Stimulated activated CD8-positive, alpha-beta memory T cell treated with anti-CD3 and anti-CD28 coated beads, Interleukin-15, amount 100 ng/mL, for 24 hours (primary cell): ENCODE measurements at regions not wholly inside any gene's neighbourhood (a gene's known extent, or its start where the extent isn't known, plus 50 kb on each side); places are given as distances from the start of the nearest gene placed in this dataset.

ENCODE experiments used
- DNase-seq: peaks from one replicate; pipeline ENCODE4 v3.0.0-alpha.2; 2020; ENCODE audit warnings: low read depth

DNA sequence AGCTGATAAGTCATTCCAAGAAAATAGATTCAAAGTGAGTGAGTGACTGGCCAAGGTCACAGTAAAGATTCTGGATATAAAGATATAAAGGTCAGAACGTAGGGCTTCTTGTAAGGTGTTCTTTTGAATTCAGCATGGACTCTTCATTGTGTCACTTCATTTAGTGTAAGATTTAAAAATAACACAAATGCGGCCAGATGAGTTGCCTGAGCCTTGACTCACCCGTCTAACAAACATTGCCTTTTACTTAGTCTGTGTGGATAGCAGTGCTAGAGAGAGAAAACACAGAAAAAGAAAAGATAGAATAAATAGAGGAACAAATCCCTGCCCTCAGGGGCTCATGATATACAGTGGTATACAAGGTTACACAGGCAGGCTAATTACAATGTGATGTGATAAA is 223.4 kb downstream of the PLPP3 start:
- DNase-seq: no peak

DNA sequence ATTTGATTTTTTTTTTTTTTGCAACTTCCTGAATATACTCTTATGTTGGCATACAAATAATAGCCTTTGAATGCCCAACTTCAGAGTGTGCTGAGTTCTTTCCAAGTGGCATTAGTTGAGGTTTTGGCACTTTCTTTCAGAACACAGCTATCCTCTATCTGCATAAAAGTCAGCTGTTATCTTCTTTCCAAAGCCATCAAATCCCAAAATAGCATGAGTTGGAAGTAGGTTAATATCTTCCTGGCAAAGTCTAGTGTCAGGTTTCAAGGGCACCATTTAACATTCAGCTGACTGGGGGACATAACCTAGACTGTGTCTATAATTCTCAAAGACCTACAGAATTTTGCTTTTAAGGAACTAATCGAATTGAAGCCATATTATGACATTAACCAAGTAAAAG is 223.9 kb downstream of the PLPP3 start:
- DNase-seq: no peak

DNA sequence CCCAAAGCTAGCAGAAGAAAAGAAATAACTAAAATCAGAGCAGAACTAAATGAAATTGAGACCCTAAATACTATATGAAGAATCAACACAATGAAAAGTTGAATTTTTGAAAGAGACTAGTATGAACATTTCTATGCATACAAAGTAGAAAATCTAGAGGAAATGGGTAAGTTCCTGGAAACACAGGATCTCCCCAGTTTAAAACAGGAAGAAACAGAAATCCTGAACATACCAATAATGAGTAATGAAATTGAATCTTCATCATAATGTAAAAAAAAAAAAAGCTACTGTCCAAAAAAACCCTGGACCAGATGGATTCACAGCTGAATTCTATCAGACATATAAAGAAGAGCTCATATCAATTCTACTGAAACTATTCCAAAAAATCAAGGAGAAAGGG is 233.5 kb downstream of the PLPP3 start:
- no peak for DNase-seq

DNA sequence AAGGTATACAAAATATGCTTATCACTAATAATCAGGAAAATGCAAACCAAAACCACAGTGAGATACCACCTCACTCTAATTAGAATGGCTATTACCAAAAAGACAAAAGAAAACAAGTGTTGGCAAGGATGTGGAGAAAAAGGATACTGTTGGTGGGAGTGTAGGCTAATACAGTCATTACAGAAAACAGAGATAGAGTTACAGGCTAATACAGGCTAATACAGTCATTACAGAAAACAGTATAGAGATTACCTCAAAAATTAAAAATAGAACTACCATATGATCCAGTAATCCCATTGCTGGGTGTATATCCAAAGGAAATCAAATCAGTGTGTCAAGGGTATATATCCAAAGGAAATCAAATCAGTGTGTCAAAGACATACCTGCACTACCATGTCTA is 238.4 kb downstream of the PLPP3 start:
- no peak for DNase-seq

DNA sequence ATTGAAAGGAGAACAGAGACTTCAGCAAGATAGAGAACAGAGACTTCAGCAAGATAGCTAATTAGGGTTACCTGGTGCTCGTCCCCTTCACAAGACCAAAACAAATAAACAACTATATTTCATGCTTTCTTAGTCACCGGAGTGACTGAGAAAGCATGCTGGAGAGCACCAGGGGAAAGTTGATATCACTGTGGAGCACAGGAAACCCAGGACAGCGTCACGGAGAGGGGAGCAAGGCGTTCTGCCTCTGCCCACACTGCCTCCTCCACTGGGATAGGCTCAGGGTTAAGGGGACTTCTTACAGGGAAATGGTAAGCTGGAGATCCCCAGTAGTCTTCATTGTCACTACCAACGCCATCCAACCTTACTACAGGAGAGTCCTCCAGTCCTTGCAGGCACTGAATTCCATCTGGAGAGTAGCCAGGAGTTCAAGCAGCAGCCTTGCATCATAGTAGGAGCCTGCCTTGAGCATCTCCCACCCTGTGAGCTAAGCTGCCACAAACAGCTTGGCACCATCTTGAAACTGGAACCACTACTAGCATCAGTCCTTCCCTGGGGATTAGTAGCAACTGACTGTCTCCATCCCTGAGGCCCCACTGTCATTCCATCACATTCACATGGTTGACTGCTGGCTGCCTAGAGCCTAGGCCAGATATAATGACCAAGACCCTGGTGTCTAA is 239.4 kb downstream of the PLPP3 start:
- no peak for DNase-seq

DNA sequence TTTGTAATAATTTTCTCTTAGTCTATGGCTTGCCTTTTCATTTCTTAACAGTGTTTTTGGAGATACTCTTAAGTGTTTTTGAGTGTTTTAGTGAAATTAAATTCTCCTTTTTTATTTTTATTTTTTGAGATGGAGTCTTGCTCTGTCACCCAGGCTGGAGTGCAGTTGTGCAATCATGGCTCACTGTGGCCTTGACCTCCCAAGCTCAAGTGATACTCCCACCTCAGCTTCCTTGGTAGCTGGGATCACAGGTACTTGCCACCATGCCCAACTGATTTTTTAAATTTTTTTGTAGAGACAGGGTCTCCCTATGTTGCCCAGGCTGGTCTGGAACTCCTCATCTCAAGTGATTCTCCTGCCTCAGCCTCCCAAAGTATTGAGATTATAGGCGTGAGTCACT is 240.3 kb downstream of the PLPP3 start:
- no peak for DNase-seq

DNA sequence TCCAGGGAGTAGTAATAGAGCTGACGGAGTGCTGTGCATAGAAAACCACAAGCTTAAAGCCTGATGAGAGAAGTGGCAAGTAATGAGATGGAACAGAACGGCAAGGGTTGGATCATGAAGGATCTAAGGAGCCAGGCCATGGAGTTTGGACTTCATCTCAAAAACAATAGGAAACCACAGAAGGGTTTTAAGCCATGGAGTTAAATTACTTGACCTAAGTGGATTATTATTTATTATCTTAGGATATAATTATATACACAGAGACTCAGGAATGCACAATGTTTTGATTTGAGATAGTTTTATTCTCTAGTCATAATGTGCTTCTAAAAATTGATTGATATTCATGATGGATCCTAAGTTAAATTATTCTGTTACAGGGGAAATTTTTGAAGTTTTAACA is 242.4 kb downstream of the PLPP3 start:
- no peak for DNase-seq

DNA sequence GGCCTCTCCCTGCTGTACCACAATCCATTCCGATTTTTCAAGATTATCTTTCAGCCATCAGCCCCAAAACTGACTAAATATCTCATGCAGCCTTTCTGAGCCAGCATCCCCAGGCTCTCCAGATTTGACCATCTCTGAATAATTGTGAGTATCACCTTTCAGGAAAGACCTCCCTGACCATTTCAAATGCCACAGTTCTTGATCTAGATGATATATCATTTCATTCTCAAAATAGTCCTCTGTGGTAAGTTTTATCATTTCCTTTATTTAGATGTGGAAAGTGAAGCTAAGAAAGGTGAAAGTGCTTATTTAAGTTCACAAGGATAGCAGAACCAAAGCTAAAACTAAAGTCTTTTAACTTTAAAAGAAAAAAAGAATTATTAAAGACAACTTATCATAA is 244.0 kb downstream of the PLPP3 start:
- no peak for DNase-seq

DNA sequence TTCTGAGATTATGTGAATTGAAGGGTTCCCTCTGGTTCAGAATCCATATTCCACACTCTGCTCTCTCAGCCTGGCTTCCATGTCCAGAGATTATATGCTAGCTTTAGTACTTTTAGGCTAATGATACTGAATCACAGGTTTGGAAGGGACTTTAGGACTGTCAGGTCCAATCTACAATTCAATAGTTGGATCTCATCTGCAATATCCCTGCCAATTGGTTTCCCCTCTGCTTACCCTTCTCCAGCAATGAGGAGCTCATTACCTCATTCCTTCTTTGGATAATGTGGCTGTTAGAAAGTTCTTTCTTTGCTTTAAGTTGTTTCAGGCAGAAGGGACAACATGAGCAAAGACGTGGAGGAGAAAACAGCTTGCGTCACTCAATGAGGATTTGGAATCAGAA is 245.3 kb downstream of the PLPP3 start:
- DNase-seq: no peak

DNA sequence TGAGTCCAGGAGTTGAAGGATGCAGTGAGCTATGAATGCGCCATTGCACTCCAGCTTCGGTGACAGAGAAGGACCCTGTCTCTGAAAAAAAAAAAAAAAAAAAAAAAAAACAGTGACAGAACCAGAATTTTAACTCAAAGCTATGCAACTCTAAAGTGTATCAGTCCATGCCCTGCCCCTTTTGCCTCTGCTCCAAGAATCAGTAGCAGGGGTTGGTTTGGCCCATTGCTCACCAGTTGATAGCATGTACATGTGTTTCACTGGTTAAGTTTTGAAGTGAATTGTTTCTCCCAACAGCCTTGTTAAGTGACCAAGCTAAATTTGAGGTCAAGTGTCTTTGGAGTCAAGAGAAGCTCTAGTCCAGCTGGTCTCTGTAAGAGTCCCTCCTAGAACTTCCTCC is 245.9 kb downstream of the PLPP3 start:
- no peak for DNase-seq

DNA sequence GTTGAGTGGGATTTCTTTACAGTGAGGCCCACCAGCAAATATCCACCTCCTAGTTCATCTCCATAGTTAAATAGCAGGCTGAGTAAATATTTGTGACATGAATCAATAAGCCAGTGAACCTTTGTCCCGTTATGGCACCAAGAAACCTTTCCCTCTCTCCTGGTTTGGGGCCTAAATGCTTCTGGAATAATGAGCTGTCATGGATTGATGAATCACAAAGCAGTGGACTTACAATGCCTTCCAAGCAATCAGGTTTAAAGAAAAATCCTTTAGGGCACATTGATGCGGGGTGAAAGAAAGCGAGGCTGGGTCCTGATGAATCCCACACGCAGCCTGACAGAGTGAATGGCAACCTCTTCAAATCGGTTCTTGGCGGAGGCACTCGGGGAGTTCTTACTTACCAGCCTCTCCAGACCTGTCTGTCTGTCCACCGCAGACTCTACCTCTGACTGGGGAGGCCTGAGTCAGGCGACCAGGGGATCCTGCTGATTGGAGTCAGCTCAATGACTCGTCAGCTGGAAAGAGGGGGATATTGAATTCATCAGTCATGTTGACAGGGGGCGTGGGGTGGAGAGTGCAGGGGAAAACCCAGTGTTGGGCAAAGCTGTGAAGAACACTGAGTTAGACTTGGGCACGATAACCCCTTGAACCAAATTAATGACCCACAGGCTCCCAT is 247.3 kb downstream of the PLPP3 start:
- DNase-seq: no peak

DNA sequence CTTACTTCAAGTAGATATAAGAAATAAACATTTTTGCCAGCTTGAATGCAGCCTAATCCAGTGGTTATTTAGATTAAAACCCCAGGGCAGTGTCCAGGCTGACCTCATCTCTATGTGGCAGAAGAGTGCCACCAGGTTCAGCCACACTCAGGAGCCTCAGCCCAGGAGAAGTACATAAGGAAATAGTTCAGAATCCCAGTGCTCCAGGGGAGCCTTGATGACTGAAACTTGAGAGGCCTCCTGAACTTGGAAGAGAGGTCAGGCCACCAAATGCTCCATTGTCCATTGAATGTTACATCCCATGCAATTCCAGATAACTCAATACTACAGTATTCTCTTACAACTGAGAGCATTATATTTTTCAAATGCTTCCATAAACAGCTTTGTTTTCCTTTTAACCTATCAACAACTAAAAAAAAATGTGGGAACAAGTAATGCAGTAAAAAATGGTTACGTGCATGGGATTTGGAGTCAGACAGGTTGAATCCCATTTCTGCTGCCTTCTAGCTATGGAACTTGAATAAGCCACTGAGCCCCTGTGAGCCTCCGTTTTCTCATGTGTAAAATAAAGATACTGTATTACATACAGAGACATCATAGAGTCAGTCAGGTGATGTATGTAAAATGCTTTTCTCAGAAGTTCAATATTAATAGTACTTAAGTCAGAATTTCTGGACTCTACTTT is 248.0 kb downstream of the PLPP3 start:
- DNase-seq: no peak

DNA sequence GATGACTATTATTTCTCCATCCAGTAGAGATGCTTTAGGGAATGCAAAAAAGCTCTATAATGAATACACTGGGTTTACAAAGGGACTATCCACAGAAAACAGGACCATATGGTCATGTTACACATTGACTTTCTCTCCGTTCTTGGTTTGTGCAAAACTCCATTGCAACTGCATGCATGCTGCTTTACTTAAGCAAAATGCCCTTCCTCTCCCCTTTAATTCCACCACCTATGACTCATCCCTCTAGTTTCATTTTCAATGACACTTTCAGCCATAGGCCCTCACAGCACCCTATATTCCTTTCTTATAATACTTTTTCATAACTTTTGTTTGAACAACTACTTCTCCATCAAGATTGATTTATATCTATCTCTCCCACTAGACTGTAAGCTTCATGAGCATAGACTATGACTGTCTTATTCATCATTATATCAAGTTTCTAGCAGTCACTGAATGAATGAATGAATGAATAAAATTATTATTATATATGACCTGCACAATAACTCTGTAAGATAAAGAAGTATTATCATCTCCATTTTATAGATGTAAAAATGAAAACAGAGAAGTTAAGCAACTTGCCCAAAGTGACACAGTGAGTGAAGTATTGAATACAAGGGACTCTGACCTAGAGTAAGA is 248.9 kb downstream of the PLPP3 start:
- no peak for DNase-seq

DNA sequence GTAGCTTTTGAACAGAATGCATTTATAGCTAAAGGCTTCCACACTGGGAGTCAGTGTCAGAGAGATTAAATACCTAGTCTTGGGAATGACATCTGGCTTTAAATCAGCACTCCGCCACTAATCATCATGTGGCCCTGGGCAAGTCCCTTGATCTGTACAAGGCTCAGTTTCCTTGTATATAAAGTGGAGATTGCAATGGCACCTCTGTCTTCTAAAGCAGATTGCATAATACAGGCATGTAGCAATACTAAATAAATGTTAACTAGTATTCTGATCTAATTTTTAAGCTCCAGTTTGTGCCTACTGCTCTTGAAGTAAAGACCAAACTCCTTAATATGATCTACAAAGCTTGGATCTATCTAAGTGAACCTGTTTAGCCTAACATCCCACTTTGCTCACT is 249.4 kb downstream of the PLPP3 start:
- DNase-seq: no peak

DNA sequence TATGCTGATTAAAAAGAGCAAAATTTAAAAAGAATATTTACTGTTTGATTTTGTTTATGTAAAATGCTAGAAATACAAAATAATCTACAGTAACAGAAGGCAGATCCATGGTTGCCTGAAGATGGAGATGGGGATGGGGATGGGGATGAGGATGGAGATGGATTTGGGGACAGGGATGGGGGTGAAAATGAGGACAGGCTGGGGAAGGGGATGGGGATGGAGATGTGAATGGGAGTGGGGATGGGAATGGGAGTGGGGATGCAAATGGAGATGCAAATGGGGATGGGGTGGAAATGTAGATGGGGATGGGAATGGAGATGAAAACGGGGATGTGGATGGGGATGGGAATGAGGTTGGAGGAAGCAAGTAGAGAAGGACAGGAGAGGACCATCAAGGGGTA is 252.2 kb downstream of the PLPP3 start:
- DNase-seq: no peak

DNA sequence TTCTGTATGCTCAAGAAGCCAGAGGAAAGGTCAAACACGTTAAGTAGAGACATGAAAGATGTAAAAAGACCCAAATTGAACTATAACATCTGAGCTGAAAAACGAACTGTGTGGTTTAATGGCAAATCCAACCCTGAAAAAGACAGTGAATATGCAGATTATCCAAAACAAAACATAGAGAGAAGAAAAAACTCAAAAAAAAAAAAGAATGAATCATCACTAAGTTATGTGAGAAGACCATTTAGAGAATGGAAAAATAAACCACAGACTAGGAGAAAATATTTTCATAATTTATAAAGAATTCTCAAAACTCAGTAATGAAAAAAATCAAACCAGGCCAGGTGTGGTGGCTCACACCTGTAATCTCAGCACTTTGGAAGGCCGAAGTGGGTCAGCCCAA is 253.3 kb downstream of the PLPP3 start:
- no peak for DNase-seq

DNA sequence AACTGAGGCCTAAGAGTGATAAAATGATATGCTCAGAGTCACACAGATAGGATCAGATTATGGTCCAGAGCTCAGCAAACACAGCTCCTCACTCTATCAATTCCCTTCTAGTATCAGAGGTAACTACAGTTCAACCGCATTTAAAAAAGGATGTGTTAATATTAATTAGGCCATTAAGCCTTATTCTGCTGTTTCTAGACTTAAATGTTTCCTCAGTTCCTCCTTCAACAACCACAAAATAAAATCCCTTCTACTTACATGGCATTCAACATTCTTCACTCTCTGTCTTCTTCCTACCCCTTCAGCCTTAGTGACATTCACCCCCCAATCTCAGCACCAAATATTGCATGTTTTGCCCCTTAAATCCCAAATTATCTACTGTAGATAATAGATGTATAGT is 254.9 kb downstream of the PLPP3 start:
- DNase-seq: no peak

DNA sequence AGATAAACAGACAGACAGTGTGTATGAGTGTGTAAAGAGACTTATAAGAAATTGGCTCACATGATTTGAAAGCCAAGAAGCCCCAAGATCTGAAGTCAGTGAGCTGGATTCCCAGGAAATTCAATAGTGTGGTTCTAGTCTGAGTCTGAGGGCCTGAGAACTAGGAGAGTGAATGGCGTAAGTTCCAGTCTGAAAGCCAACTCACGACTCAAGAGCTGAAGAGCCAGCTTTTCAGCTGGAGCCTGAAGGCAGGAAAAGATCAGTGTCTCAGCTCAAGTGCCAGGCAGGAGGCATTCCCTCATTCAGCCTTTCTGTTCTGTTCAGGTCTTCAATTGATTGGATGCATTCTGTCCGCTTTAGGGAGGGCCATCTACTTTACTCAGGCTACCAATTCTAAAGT is 257.2 kb downstream of the PLPP3 start:
- no peak for DNase-seq

DNA sequence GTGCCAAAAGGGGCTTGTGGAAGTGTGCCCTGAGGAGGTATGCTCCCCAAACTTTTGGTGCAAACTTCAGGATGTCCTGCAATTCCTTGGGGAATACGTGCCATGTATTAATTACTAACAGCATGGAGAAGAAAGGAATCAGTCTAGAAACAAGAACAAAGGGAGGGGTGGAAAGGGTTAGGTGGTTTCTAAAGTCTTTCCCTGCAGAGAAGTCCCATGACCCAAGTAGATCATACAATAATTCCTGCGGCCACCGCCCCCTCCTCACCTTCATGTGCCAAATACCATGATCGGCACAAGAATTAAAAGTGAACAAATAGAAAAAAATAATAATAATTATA is 258.2 kb downstream of the PLPP3 start:
- DNase-seq: no peak

DNA sequence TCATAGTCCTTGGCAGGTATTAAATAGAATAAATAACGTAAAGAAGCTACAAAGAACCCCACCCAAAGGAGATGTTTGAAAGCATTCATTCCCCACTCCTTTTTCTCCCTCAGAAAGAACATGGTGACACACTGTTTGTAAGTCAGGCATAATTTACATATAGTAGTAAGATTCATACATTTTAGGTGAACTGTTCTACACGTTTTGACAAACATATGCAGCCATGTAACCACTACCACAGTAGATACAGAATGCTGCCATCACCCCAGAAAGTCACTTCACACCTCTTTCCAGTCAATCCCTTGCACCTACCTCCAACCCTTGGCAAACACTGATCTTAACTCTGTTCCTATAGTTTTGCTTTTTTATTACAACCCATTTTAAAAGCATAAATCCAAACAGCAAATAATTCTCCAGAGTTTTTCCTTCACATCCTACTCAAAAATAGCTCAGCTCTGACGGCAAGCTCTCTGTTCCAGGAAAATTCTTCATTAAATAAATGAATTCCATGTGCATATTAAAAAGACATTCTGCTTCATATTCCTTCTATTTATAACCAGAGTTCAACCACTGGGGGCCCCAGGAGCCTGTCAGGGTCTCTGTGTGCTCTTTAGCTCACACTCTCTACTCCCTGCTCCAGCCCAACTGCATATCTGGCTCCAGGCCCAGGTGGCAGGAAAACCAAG is 258.8 kb downstream of the PLPP3 start:
- no peak for DNase-seq

DNA sequence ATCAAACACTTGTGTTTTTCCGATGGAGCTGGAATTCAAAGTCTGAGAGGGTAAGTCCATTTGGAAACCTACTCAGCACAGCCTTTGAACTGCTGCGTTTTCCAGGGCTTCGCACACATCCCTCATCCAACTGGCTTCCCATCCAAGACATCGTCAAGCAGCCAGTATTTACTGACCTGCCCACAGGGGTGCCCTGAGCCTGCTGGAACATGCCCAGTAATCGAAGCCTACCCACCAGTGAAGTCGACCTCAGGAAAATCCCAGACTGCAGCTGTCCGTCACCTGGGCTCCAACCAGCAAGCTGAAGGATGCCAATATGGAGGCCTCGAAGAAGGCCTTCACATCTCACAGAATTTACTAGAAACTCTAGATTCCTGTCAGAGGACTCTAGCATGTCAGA is 261.6 kb downstream of the PLPP3 start:
- DNase-seq: no peak

DNA sequence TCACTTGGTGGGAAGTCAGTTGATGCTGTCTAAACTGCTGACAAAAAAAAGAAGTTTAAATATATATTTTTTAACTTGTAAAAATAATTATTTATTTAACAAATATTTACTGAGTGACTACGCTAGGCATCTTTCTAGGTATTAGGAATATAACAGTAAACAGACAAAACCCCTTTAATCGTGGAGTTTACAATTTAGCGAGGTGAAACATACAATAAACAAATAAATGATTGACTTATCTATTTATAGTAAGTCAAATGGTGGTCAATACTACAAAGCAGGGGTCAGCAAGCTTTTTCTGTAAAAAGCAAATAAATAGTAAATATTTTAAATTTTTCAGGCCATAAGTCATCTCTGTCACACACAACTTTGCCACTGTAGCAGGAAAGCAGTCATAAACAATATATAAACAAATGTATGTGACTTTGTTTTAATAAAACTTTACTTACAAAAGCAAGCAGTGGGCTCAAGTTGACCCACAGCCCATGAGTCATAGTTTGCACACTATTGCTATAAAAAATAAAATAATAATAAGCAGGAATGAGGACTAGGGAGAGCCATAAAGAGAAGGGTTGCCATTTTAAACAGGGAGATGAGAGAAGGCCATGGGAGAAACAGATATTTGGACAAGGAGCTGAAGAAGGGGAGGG is 263.9 kb downstream of the PLPP3 start:
- DNase-seq: no peak
